CD4-positive, alpha-beta T cell (primary cell): ENCODE measurements at regions not wholly inside any gene's neighbourhood (a gene's known extent, or its start where the extent isn't known, plus 50 kb on each side); places are given as distances from the start of the nearest gene placed in this dataset.

Experiments
- ATAC-seq: fragments of 200-7000 bp; cut with Tn5 transposase; one replicate; pipeline ENCODE4 v1.10.0; 2022; ENCODE audit warnings: mild to moderate bottlenecking; ENCODE audit not compliant: poor library complexity
- CTCF ChIA-PET: fragments of 350-600 bp; sonication (Branson Sonifier 250); formaldehyde crosslinking; loops from one replicate; lab custom pipeline; 2021; ENCODE audit warnings: antibody characterized with exemption, inconsistent platforms; lab: Charles Lee
- POLR2A ChIA-PET: fragments of 350-600 bp; sonication (Branson Sonifier 250); formaldehyde crosslinking; loops from one replicate; lab custom pipeline; 2021; ENCODE audit warnings: antibody characterized with exemption, inconsistent platforms; lab: Charles Lee
- DNase-seq, 14 experiments: peaks; one replicate each; pipeline ENCODE4 v3.0.0-alpha.2; 2013 to 2020; ENCODE audit warnings: mixed read lengths in 2 of 14
- H3K27ac ChIP-seq, 2 donors: one replicate each; pipeline versions ENCODE4 v1.5.1 to v1.7.0; 2013; ENCODE audit warnings: low read length in 2 of 2, low read depth in 1 of 2, mild to moderate bottlenecking in 1 of 2
- H3K27me3 ChIP-seq, 2 experiments: 1 replicate in 1 of 2; 2 replicates in 1 of 2; pipeline versions ENCODE4 v1.6.1 to v1.7.0; 2013; ENCODE audit warnings: low read length in 2 of 2, control low read depth in 1 of 2, mild to moderate bottlenecking in 1 of 2, moderate library complexity in 1 of 2; ENCODE audit not compliant: insufficient read depth in 2 of 2, control insufficient read depth in 1 of 2
- H3K36me3 ChIP-seq: one replicate; pipeline ENCODE4 v1.6.1; 2013; ENCODE audit warnings: low read length, control low read depth; ENCODE audit not compliant: insufficient read depth
- H3K4me1 ChIP-seq: one replicate; pipeline ENCODE4 v1.6.1; 2013; ENCODE audit warnings: low read length, control low read depth; ENCODE audit not compliant: insufficient read depth
- H3K4me3 ChIP-seq: one replicate; pipeline ENCODE4 v1.5.1; 2013; ENCODE audit warnings: mild to moderate bottlenecking, low read length, moderate library complexity
- H3K9me3 ChIP-seq, 2 experiments: 1 replicate in 1 of 2; 2 replicates in 1 of 2; pipeline versions ENCODE4 v1.6.1 to v1.7.0; 2013; ENCODE audit warnings: low read length in 2 of 2, mild to moderate bottlenecking in 2 of 2, control low read depth in 1 of 2, moderate library complexity in 1 of 2; ENCODE audit not compliant: control insufficient read depth in 1 of 2, insufficient read depth in 1 of 2
- H3K27ac Mint-ChIP-seq: one replicate; pipeline ENCODE4 v1.8.0; 2020; ENCODE audit warnings: mixed read lengths
- H3K27me3 Mint-ChIP-seq: one replicate; pipeline ENCODE4 v1.8.0; 2021; ENCODE audit warnings: mixed read lengths
- H3K36me3 Mint-ChIP-seq: one replicate; pipeline ENCODE4 v1.8.0; 2021; ENCODE audit warnings: low read depth, mixed read lengths
- H3K4me1 Mint-ChIP-seq: one replicate; pipeline ENCODE4 v1.8.0; 2021; ENCODE audit warnings: low read depth, mixed read lengths
- H3K4me3 Mint-ChIP-seq: one replicate; pipeline ENCODE4 v1.8.0; 2020; ENCODE audit warnings: mild to moderate bottlenecking, mixed read lengths
- H3K9me3 Mint-ChIP-seq: one replicate; pipeline ENCODE4 v1.8.0; 2020; ENCODE audit warnings: mixed read lengths
- intact Hi-C, 2 experiments: fragments of 100-400 bp; cut with DNase I in 1 of 2; cut with micrococcal nuclease in 1 of 2; formaldehyde crosslinking; loops; one replicate each; pipeline versions ENCODE4 v1.15.1 to v1.9.0; 2023 to 2025; cut with DNase I, micrococcal nuclease
- TF ChIP-seq, protein P1 (sequence below): fragments of 200-600 bp; IDR thresholded peaks from one replicate; pipeline ENCODE4 v1.8.0; 2022; ENCODE audit warnings: antibody characterized with exemption, mild to moderate bottlenecking

- H3K27ac Mint-ChIP-seq = no peak overlapping the region
- no peaks in the 10 kb centered on the region for H3K9me3 ChIP-seq
- no peak overlapping the region for H3K4me3 ChIP-seq
- H3K4me1 ChIP-seq = no peaks in the 10 kb centered on the region
- TF ChIP-seq, protein P1, sequence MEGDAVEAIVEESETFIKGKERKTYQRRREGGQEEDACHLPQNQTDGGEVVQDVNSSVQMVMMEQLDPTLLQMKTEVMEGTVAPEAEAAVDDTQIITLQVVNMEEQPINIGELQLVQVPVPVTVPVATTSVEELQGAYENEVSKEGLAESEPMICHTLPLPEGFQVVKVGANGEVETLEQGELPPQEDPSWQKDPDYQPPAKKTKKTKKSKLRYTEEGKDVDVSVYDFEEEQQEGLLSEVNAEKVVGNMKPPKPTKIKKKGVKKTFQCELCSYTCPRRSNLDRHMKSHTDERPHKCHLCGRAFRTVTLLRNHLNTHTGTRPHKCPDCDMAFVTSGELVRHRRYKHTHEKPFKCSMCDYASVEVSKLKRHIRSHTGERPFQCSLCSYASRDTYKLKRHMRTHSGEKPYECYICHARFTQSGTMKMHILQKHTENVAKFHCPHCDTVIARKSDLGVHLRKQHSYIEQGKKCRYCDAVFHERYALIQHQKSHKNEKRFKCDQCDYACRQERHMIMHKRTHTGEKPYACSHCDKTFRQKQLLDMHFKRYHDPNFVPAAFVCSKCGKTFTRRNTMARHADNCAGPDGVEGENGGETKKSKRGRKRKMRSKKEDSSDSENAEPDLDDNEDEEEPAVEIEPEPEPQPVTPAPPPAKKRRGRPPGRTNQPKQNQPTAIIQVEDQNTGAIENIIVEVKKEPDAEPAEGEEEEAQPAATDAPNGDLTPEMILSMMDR = no peak
- ATAC-seq (no peak), DNase-seq (no peak)
- H3K27me3 ChIP-seq = no peaks in the 10 kb centered on the region
- ChIA-PET POLR2A (no interaction called here), CTCF (no interaction called here)
- intact Hi-C loops = no loop called here
- no peaks in the 10 kb centered on the region for H3K4me1 Mint-ChIP-seq
- no peak overlapping the region for H3K27ac ChIP-seq
- no peaks in the 10 kb centered on the region for H3K36me3 ChIP-seq
- H3K9me3 Mint-ChIP-seq = no peaks in the 10 kb centered on the region
- H3K36me3 Mint-ChIP-seq = no peaks in the 10 kb centered on the region
- peaks cover 10% of the 10 kb centered on the region for H3K27me3 Mint-ChIP-seq
- H3K4me3 Mint-ChIP-seq = no peak overlapping the region
Measured at GRCh38 chr2:41728788-41729338, 319.0 kb upstream of the PKDCC start.

GRCh38 chr2:41729800-41730364, 317.9 kb upstream of the PKDCC start:
- peaks cover 10% of the 10 kb centered on the region for H3K27me3 Mint-ChIP-seq
- no peak overlapping the region for H3K27ac Mint-ChIP-seq
- H3K9me3 Mint-ChIP-seq = no peaks in the 10 kb centered on the region
- no peak for DNase-seq
- no peak overlapping the region for H3K27ac ChIP-seq
- ChIA-PET CTCF (no interaction called here), POLR2A (no interaction called here)
- H3K4me3 Mint-ChIP-seq = no peak overlapping the region
- no peaks in the 10 kb centered on the region for H3K9me3 ChIP-seq
- ATAC-seq = no peak
- H3K27me3 ChIP-seq = peaks cover 0 to under 1% of the 10 kb centered on the region in 2 experiments
- H3K36me3 Mint-ChIP-seq = no peaks in the 10 kb centered on the region
- no peak overlapping the region for H3K4me3 ChIP-seq
- intact Hi-C loops = no loop called here
- H3K4me1 Mint-ChIP-seq = no peaks in the 10 kb centered on the region
- H3K36me3 ChIP-seq = no peaks in the 10 kb centered on the region
- TF ChIP-seq, protein P1 = no peak
- H3K4me1 ChIP-seq = no peaks in the 10 kb centered on the region

GRCh38 chr2:41735006-41735405, 312.8 kb upstream of the PKDCC start:
- Mint-ChIP-seq H3K4me3 (no peak overlapping the region), H3K36me3 (no peaks in the 10 kb centered on the region), H3K27me3 (peaks cover 22% of the 10 kb centered on the region), H3K4me1 (no peaks in the 10 kb centered on the region), H3K27ac (no peak overlapping the region), H3K9me3 (no peaks in the 10 kb centered on the region)
- ATAC-seq = no peak
- CTCF ChIA-PET = no interaction called here
- no peak for DNase-seq
- intact Hi-C loops = no loop called here
- no peak overlapping the region for H3K27ac ChIP-seq
- TF ChIP-seq, protein P1 = no peak
- H3K36me3 ChIP-seq = no peaks in the 10 kb centered on the region
- peaks cover 0 to 7% of the 10 kb centered on the region in 2 experiments for H3K27me3 ChIP-seq
- POLR2A ChIA-PET = no interaction called here
- H3K4me3 ChIP-seq = no peak overlapping the region
- H3K4me1 ChIP-seq = no peaks in the 10 kb centered on the region
- no peaks in the 10 kb centered on the region for H3K9me3 ChIP-seq
